Renal cortex interstitium (tissue), 11 donors: ENCODE measurements at regions not wholly inside any gene's neighbourhood (a gene's known extent, or its start where the extent isn't known, plus 50 kb on each side); places are given as distances from the start of the nearest gene placed in this dataset.
A peak's percentile ranks its signal among the peaks of the same experiment; 100 is the strongest.
"Not testable (repeated sequence)": the region's sequence is repeated elsewhere in the genome, so short reads cannot be mapped to it uniquely, and the experiment has no call there.

Source experiments
- DNase-seq, 11 donors: peaks; one replicate each; pipeline ENCODE4 v3.0.0-alpha.2; 2013; ENCODE audit warnings: low read depth in 9 of 11, low spot score in 4 of 11; ENCODE audit errors: extremely low read depth in 1 of 11

DNA sequence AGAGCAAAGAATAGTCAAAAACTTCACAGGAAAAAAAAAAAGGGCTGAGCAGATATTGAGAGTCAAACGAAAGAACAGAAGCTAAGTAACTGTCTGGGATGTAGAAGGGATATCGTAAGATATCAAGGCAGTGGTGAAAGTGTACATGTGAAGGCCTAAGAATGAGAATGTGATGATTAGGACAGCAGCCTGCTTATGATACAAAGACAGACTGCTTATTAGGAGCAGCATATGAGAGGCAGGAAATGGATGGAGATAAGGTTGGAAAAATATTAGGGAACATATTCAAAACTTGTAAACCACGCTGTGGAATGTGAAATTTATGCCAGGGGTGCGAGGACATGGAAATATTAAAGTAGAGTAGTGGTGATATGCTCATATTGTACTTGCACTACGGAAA is 133.1 kb upstream of the FAM174A start:
- no peak for DNase-seq

DNA sequence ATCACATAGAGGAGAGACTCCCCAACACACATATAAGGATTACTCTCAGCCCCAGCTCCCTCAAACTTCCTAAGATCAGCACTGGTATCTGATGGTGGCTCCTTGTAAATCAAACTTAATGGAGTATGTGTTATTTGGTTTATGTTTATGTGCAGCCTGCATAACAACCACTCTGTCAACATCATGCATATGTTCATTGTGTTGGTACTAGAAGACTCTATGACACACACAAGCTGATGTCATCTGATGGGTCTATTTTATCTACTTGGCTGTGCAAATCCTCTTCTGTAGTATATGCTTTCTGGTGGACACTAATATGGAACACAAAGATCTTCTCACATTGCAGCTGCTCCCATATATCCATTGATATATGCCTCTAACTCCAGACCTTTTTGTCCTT is 134.0 kb upstream of the FAM174A start:
- no peak for DNase-seq

DNA sequence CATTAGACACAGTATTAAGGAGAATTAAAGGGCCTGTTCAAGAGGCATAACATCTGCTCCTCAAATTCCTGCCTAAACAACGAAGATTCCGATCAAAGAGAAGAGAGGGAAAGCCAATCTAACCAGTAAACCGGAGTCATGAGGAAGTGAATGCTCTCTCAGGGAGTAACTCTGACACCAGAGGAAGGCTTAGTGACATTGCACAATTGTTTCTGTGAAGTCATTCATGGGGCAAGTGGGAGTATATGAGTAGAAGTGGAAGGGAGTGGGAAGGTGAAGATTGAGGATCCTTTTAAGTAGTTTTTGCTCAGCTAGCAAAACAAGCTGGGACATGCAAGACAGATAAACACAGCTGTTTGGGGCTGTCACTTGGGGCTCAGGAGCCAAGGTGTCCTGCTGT is 136.4 kb upstream of the FAM174A start:
- DNase-seq: peak in 5 of 11 donors; percentile 4 to 34 (median 13)

DNA sequence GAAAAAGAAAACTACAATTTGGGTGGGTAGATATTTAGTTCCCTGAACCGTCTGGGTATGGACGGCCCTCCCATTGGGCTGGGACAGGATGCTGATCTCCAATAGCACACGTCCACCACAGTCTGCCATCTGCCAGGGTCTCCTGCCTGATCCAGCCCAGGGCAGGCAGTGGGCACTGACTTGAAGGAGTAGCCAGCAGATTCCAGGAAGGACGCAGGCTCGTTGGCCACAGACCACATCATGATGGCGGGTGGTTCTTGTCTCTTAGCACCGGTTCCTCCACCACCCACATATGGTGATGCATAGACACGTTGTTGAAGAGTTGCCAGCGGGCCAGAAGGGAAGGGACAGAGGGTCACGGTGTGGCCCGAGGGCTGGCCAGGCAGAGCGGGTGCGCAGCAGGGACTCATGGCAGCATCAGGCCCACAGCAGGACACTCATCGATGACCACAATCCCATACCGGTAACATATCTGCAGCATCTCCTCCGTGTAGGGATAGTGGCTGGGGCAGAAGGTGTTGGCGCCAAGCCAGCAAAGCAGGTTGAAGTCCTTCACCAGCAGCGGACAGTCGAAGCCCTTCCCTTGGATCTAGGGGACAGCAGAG is 155.8 kb upstream of the FAM174A start:
- DNase-seq: not testable (repeated sequence)

DNA sequence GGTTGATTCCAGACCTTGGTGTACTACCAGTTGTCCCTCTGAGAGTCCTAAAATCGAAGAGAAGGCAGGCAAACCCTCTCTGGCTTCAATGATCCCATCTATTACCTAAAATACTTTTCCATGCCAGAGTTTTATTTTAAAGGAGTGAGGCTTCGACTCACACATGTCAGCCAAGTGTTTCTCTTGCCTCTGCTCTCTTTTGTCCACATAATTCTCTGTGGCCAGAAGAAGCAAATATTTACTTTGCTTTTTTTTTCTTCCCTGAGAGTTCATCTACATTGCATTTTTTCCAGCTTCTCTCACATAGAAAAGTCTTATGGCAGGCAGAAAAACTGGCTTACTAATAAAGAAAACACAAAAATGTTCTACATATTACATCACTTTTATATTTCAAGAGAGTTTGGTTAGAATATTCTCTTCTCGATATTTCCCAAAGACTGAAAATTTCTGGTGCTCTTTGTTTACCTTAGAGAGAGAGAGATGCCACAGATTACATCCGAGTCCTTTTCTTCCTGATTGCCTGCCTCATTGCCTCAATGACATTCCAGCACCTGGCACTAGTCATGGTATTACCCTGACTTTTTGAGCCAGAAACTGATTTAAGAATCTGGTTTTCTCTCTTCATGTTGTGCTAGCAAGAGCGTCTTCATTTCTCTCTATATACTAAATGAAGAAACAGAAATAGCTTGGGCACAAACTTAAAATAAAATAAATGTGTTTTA is 170.3 kb upstream of the FAM174A start:
- not testable (repeated sequence) for DNase-seq

DNA sequence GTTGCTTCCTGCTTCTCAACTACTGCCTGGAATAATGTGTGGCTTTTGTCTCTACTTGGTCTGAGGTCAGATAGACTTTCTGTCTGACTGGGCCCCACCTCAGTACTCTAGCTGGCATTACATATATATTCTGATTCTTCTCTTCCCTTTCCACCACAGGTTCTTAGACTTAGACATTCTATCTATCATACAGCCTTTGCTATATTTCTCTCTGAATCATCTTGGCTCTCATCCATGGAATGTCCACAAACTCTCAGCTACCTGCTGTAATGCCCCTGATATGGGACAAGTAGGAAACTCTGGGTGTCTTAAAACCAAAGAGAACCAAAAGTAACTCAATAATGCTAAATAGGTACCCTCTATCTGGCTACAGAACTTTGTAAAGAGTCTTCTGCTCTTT is 170.8 kb upstream of the FAM174A start:
- DNase-seq: not testable (repeated sequence)

DNA sequence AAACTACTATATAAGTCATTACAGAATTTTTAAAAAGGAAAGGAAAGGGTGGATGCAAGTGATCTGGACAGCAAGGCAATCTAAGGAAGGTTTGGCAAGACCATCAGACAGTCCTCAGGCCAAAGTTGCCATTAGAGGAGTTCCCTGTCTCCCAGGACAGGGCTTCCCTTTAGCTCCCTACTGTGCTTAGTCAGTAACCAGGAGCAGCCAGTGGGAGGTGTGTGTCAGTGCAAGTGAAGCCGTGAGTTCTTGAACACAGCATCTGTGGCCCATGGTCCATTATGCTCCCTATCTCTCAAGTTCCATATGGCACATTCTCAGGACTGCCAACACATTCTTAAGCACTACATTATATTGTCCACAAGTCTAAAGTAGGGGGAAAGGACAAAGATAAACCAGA is 175.2 kb upstream of the FAM174A start:
- not testable (repeated sequence) for DNase-seq

DNA sequence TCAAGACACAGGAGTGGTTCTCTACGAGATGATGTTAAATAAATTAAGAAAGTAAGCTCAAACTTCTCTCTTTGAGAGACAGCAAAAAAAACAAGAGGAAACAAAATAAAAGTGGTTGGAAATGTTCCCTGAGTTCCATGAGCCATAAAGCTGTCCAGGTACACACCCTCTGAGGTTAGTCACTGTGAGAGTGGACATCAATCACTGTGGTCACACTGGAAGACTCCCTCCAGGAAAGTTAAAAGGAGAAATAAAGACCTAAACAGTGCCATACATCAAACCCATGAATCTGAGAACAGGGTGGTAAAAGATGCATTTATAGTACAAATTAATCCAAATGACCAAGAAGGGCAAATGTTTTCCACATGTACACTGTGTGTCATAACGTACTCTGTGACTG is 188.9 kb upstream of the FAM174A start:
- DNase-seq: peak in 6 of 11 donors; percentile 0 to 30 (median 4)

DNA sequence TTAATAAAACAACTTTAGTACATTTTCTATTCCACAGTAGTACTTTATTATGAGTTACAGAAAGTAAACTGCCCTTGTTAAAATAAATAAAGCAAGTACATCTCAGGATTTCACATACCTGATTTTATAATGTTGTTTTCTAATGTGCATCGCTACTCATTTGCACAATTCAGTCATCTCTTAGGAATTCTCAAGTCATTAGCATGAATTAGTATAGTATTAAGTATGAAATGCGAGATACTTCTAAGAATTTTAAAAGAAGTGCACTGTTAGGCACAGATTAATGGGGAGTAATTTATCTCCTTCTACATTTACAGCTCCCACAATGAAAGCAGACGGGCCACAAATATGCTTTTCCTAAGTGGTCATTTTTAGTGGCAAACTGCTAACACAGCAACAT is 193.7 kb upstream of the FAM174A start:
- not testable (repeated sequence) for DNase-seq

DNA sequence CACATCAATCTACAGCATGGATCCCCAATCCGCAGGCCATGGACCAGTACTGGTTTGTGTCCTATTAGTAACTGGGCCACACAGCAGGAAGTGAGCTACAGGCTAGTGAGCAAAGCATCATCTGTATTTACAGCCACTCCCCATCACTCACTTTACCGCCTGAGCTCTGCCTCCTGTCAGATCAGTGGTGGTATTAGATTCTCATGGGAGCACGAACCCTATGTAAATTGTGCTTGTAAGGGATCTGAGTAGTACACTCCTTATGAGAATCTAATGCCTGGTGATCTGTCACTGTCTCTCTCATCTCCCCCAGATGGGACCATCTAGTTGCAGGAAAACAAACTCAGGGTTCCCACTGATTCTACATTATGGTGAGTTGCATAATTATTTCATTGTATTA is 212.7 kb upstream of the FAM174A start:
- DNase-seq: no peak

DNA sequence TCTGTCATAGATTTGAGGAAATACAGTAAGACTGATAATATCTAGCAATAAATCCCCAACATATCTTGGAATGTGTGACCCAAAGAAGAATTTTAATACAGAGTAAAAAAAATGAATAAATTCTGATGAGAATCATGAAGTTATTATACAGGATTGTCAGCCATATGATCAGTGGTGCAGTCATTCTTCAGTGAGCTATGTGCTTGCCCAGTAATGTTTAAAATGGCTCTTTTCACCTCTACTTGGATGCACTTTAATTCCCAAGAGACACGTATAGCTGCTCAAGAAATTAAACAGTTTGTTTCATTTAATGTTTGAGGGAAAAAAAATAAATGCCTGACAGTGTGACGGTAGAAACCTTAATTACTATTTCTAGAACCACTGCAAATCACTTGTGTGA is 215.3 kb upstream of the FAM174A start:
- no peak for DNase-seq

DNA sequence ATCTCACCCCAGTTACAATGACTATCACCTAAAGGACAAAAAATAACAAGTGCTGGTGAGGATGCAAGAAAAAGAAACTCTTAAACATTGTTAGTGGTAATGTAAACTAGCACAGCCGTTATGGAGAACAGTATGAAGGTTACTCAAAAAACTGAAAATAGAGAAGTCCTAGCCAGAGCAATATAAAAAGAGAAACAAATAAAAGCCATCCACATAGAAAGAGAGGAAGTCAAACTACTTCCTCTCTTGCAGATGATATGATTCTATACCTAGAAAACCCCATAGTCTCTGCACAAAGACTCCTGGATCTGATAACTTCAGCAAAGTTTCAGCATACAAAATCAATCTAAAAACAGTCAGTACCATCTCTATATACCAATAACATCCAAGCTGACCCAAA is 221.5 kb upstream of the FAM174A start:
- no peak for DNase-seq

DNA sequence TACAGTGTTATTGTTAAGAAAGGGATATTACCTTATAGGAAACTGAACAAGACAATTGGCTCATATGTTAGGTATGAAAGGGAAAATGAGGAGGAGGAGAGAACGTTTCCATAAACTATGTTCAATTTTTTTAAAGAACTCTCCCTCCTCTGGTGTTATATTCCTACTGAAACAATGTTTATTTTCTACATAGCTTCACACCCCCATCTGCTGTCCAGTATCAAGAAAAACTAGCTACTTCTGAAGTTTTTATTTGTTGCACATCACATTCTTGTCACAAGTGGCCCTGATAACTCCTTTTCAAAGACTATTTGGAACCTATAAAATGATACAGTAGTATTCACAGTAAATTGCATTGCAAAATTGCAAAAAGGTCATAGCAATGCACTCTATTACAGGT is 223.4 kb upstream of the FAM174A start:
- DNase-seq: peak in 7 of 11 donors; percentile 1 to 14 (median 5)

DNA sequence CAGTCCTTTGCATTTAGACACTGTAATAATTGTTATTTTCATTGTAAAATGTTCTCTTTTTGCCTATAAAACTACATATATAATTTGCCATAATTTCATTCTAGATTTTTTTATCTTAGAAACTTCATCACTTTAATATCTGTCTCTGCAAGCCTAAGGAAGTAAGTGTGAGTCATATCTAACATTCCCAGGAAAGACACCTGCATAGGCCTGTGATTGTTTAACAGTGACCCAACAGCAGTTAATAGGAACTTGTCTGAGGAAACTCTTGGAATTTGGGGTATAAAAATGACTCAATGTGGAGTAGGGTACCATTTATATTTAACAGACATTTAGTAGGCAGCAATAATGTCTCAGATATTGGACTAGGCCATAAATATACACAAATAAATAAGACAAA is 229.2 kb upstream of the FAM174A start:
- no peak for DNase-seq

DNA sequence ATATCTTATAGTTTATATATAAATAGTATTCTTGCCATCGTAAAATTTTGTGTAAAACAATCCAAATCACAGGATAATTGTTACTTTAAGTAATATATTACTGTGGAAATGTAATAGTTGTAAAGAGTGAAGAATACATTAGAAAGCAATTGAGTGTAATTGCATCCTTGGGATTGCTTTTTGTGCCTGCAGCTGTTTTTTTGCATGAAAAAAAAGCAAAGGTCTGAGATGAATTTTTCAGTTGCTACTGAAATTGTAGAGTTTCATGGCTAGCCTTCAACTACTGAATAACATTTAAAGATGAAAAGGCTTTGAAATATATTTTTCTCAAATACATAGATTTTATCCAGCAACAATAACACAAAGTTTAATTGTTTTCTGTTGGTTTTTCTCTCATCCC is 232.0 kb upstream of the FAM174A start:
- no peak for DNase-seq

DNA sequence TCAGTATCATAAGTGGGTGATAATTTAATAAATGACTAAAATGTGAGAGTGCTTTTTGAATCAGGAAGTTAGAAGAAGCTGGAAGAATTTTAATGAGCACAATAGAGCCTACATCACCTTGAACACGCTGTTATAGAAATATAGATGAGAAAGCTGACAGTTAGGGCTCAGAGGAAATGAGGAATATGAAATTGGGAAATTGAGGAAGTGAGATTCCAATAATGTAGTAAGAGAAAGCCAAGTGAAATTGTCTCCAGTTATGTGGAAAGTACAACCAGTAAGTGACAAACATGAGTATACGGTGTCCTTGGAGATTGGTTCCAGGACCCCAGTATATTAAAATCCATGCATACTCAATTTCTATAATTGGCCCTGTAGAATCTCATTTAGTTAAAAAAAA is 235.9 kb upstream of the FAM174A start:
- no peak for DNase-seq

DNA sequence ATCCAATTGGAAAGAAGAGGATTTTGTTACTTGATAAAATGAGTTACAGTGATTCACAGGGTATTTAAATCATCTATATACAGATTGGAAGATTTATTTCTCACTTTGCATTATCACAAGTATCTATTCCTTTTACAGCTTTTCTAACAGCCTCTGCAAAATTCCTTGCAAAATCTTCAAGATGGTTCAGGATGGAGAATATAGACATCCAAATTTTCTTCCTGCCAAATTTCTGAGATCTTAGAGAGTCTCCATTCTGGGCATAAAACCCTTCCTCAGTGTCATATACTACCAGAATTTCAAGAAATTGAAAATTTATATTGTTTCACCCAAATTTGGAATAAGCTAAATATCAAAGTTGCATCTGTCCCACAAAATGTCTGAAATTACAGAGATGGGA is 259.1 kb upstream of the FAM174A start:
- no peak for DNase-seq

DNA sequence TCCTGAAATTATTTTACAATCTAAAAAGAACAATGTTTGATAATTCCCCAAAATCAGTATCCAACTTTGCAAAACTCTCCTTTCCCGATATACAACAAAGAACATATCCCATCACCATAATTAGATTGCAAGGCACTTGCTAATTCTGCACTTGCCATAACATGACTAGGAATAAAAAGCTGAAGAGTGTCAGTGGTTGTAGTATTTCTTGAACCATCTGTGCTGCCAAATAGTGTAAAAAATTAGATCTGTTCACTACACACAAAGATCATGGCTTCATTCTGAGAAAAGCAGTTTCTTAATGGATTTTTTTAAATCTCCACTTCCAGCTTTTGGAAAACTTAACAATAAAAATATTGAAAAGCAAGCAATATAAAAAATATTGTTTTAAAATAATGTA is 259.5 kb upstream of the FAM174A start:
- no peak for DNase-seq

DNA sequence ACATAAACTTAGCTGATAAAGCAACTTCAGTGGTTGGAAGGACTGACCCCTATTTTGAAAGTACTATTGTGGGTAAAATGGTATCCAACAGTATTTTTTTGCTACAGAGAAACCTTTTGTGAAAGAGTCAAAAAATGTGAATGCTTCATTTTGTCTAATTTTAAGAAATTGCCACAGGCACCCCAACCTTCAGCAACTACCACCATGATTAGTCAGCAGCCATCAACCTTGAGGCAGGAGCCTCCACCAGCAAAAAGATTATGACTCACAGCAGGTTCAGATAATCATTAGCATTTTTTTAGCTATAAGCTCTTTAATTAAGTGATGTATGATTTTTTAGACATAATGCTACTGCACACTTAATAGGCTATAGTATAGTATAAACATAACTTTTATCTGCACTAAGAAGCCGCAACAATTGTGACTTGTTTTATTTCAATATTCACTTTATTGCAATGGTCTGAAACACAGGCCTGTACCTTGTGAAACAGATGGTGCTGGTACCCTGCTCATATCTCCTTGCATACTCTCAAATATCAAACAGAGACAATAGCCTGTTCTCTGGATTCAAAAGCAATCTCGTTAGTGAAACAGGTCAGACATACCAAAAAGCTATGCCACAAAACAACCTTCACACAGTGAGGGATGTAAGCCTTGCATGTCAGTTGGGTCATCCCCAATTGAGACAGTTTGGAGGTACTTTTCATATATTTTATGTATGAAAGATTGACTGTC is 261.2 kb upstream of the FAM174A start:
- no peak for DNase-seq

DNA sequence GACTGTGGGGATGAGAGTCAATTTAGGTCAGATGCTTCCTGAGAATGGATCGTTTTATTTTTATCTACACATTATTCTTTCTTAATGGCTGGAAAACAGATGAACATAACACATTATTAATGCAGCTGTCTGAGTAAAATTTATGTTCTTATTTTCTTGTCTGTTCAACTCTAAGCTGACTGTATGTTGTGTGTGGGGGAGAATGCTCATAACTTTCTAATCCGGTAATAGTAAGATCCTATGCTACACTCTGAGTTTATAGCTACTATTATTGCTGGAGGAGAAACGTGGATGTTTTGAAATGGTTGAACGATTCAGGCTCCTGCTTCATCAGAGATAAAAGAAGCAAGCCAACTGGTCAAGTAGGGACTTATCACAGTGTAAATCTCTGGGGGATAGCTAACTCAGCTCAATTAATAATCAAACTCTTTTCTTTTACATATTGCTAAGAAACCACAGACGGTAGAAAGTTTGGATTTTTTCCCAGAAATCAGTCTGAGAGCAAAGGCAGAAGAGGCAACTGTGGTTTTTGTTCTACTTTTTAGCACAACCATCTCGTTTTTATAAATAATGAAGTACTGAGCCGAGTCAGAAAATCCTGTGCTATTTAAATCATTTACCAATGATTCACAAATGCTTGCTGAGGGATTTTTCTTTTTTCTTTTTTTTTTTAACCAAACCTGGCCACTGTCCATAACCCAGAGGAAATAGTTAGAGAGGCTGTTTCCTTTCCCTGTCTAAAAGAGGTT is 265.0 kb upstream of the FAM174A start:
- DNase-seq: peak in 3 of 11 donors; percentile 8 to 32 (median 17)
